HT-29 (cell line): ENCODE measurements at regions not wholly inside any gene's neighbourhood (a gene's known extent, or its start where the extent isn't known, plus 50 kb on each side); places are given as distances from the start of the nearest gene placed in this dataset.

Experiments
- DNase-seq: peaks from one replicate; pipeline ENCODE4 v3.0.0-alpha.2; 2015; ENCODE audit warnings: low spot score

DNA sequence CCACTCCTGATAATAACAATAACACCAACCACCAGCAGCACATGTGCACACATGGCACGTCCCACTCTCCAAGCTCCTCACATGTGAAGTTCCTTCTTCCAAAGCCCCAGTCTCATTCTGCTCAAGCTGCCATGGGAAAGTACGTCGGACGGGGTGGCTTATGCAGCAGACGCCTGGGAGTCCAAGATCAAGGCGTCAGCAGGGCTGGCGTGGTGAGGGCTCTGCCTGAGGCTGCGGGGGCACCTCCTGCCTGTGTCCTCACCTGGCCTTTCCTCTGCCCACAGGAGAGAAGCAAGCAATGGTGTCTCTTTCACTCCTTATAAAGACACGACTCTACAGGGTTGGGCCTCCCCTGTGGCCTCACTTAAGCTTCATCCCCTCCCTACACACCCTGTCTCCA, 68.8 kb upstream of the INSIG1 start:
- no peak for DNase-seq

DNA sequence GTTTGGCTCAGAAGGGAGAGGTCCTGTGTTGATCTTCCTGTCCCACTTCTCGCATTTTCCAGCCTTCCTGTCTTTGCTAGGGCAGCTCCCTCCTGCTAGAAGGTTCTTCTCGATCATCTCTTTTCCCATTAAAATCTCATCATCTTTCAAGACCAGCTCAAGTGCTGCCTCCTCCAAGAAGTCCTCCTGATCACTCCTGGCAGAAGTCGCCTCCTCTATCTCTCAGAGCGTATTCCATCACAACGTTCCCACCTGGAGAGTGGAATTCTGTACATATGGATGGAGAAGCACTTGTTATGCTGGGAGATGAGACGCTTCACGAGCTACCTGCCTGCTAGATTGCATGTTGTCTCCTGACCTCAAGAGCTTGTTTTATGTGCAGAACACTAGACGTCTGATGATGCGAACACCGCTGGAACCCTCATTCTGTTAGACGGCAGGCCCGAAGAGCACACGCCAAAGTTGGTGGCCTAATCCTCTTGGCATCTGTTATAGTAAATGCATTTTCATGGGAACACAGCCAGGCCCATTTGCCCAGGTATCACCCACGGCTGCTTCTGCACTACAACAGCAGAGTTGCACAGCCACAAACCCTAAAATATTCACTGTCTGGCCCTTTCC, 68.0 kb upstream of the INSIG1 start:
- no peak for DNase-seq

DNA sequence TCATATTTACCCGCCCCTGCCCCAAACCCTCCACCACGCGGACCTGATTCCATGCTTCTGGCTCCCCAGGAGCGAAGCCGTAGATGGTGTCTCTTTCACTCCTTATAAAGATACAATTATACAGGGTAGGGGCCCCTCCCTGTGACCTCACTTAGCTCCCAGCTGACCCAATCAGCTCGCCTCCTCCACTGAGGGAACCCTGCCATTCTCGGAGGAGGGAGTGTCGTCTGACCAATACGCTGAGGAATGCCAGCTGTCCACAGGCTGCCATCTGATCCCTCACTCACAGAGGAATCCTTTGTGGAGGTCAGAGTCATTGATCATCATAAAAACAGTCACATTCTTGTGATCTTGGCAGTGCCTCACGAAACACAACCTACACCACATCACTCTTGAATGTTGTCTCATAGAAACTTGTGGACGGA, 67.5 kb upstream of the INSIG1 start:
- peak; percentile 89 for DNase-seq

DNA sequence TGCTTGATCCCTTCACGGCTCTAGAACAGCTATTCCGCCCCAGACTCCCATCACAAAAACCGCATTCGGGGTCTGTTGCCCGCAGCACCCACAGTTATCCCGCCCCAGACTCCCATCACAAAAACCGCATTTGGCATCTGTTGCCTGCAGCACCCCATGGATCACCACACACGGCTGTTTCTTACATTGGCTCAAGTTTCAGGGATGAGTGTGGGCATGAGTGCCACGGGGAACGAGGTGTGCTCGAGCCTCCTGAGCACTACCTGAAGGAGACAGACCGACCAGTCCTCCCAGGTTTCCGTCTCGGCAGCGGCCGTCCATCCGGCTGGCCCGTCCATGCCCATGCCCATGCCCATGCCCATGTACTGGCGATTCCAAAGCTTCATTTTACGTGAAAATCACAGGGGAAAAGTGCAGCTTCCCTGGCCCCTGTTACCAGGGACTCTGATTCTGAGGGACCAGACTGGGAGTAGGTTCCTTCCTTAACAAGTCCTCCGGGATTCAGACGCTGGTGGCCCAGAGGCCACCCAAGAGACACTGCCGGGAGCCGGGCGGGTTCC, 66.4 kb upstream of the INSIG1 start:
- DNase-seq = no peak

GRCh38 chr7:155231941-155232340, 65.7 kb upstream of the INSIG1 start:
- DNase-seq = no peak

GRCh38 chr7:155232911-155233310, 64.8 kb upstream of the INSIG1 start:
- DNase-seq = no peak

DNA sequence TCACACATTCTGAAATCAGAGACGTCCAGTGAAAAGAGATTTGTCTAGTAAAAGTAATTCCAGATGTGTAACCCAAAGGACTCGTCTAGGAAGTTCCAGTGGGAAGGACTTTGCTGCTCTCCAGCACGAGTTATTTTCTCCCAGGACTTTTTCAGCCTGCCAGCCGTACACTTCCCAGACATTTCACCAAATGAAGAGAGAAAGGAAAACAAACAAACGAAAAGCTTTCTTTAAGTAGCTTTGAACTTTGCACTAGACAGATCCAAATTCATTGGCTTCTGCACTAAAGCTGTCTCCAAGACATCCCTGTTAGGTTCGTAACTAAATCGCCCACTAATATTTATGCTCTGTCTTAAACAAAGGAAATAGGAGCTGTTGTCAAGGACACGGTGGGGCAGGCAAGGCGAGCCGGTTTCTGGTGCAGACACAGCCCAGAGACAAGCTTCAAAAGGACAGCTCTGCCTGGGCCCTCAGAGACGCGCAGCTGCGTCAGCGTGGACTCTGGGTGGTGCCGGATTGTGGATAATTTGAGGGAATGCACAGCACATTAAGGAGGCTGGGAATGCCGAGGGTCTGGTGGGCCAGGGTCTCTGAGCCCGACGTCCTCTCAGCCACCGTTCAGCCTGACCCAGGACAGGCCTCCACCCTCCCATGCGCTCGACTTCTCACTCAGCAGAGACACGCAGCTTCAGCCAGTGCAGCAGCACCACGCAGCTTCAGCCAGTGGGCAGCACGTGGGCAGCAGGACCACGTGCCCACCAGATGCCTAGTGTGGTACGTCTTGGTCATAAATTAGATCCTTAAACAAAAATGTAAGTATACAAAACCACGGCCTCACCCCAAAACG, 64.1 kb upstream of the INSIG1 start:
- DNase-seq = no peak

DNA sequence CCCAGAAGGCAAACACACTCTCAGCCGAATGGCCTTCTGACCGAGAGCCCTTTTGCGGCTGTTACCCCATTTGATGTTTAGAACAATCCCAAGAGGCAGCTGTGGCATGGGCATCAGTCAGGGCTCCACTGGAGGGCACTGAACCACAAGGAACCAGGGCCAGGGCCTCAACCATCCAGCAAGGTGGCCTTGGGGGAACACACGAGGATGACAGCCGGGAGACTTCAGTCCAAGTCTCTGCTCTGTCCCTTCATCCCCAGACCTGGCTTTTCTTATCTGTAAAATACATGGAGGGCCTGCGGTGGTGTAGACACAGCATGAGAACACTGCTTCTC, 63.6 kb upstream of the INSIG1 start:
- DNase-seq = peak; percentile 45

DNA sequence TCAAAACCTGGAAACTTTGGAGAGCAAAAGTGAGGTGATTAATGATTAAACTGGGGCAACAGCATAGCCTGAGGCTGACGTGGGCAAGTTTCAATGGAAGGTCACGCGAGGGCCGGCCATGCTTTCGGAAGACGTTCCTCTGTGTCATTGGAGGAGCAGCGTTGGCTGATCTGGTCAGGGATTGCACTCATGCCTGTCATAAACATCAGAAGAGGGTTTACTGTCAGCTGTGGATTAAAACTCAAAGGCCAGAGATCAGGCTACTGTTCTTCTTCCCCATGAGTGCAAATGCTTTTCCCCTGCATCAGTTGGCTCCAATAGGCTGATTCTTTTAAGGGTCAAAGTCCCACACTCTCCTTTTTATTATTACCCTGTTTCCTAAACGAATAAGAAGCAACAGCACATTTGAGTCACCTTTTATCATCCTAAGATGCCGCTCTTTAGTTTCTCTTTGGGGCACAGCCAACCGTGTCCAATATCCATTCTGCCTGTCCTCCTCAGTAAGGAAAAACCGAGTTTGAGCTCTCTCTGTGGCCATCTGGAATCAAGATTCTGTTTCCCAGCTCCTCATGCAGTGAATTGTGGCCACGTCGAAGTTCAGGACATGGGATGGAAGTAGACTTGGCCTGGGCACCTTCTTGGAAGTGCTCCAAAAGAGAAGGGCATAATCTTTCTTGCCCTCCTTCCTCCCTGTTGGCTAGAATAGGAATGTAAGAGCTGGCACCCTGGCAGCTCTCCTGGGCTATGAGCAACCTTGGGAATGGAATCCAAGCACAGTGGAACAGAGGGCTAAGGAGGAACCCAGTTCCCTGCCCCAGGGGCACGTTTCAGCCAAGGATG, 62.5 kb upstream of the INSIG1 start:
- peak; percentile 50 for DNase-seq

DNA sequence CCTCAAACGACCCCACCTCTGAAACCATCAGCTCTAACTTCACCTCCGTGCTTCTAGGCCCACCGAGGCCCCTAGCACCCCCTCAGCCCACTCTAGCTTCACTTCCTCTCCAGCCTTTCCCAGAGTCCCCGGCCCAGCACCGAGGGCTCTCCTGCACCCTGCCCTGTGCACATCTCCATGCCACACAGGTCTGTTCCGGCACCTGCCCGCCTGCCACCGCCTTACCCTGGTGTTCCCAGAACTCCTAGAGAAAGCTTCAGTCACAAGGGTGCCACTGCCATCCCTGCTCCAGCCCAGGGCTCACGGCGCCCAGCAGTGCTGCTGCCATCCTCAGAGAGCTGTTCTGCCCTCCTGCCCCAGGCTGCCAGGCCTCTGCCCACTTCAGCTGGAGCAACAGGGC, 61.3 kb upstream of the INSIG1 start:
- DNase-seq = no peak

GRCh38 chr7:155237297-155237696, 60.4 kb upstream of the INSIG1 start:
- DNase-seq = no peak

GRCh38 chr7:155237730-155238129, 59.9 kb upstream of the INSIG1 start:
- DNase-seq = no peak

DNA sequence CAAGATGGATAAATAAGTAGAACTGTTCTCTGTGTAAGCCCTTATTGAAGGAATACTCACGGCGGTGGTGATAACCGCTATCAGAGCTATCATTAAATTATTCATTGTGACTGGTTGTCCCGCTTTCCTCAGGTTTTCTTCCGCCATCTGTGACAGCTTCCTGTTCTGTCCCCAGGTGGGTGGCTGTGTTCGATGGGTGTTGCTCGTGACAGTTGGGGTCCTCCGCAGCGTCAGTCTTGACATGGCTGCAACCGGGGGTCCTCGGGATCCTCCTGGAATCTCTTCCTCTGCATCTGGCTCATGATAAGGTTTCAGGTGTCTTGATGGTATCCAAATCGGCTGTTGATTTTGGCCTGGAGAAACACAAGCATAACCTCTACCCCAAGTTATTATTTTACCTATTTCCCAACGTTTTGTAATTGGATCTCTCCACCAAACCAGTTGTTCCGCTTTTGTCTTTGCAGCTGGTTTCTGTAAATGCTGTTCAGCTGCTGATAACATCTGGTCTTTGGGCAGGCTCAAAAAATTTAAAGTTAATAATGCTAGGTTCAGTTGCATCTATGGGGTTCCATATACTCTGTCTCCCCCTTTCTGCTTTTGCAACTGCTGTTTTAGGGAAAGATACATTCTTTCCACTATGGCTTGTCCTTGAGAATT, 58.1 kb upstream of the INSIG1 start:
- peak; percentile 62 for DNase-seq

DNA sequence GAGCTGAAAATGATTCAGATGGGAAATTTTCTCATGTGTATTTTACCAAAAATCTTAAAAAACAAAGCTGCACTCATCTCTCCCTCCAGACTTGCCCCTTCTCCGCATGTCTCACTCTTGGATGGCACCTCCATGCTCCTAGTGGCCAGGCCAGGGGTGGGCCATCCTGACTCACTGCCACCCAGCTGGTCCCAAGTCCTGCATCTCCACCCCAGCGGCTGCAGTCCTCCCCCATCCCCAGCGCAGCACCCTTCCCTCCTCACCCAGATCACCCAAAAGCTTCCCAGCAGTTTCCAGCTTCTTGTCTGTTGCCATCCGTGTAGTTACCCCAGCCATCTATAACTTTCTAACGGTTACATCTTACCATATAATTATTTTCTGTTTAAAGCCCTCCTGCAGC, 53.0 kb upstream of the INSIG1 start:
- no peak for DNase-seq

- no peak for DNase-seq
These were observed 50.0 kb upstream of the INSIG1 start for GRCh38 chr7:155247479-155248365.
